ENCODE measurements at regions not wholly inside any gene's neighbourhood (a gene's known extent, or its start where the extent isn't known, plus 50 kb on each side); places are given as distances from the start of the nearest gene placed in this dataset.

GRCh38 chr10:120368927-120369326 is 88.1 kb upstream of the PLPP4 start:
- Mint-ChIP-seq H3K4me1 (peaks cover 3% of the 10 kb centered on the region; the same call in 1 of the 2 replicates), H3K36me3 (no peaks in the 10 kb centered on the region), H3K9me3 (peaks cover 13% of the 10 kb centered on the region), H3K27me3 (ENCODE audit: low read depth) (no peaks in the 10 kb centered on the region), H3K27ac (no peak overlapping the region), H3K4me3 (no peak overlapping the region)
- ATAC-seq (no peak), DNase-seq (ENCODE audit: low spot score) (no peak)
- ChIA-PET POLR2A (no interaction called here), CTCF (interaction anchor here (1.4 to 1.5 kb wide), 2 partner anchors 32 to 147 kb away, joined by 4 to 7 read pairs; no protein-coding TSS in a partner anchor)
- TF ChIP-seq, protein P1, sequence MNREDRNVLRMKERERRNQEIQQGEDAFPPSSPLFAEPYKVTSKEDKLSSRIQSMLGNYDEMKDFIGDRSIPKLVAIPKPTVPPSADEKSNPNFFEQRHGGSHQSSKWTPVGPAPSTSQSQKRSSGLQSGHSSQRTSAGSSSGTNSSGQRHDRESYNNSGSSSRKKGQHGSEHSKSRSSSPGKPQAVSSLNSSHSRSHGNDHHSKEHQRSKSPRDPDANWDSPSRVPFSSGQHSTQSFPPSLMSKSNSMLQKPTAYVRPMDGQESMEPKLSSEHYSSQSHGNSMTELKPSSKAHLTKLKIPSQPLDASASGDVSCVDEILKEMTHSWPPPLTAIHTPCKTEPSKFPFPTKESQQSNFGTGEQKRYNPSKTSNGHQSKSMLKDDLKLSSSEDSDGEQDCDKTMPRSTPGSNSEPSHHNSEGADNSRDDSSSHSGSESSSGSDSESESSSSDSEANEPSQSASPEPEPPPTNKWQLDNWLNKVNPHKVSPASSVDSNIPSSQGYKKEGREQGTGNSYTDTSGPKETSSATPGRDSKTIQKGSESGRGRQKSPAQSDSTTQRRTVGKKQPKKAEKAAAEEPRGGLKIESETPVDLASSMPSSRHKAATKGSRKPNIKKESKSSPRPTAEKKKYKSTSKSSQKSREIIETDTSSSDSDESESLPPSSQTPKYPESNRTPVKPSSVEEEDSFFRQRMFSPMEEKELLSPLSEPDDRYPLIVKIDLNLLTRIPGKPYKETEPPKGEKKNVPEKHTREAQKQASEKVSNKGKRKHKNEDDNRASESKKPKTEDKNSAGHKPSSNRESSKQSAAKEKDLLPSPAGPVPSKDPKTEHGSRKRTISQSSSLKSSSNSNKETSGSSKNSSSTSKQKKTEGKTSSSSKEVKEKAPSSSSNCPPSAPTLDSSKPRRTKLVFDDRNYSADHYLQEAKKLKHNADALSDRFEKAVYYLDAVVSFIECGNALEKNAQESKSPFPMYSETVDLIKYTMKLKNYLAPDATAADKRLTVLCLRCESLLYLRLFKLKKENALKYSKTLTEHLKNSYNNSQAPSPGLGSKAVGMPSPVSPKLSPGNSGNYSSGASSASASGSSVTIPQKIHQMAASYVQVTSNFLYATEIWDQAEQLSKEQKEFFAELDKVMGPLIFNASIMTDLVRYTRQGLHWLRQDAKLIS (CRISPR knock-in tag; IDR thresholded peaks at IDR 0.05; ENCODE audit: borderline replicate concordance), result no peak
- TF ChIP-seq GTF2I (CRISPR knock-in tag; conservative IDR thresholded peaks at IDR 0.05) (no peak), ATF1 (CRISPR knock-in tag; IDR thresholded peaks at IDR 0.05) (no peak), SMAD4 (CRISPR knock-in tag; IDR thresholded peaks at IDR 0.05) (no peak), IRF2 (CRISPR knock-in tag; IDR thresholded peaks at IDR 0.05; ENCODE audit: borderline replicate concordance, low read depth) (no peak)

GRCh38 chr10:120369856-120370276 is 87.2 kb upstream of the PLPP4 start:
- CTCF ChIA-PET, result interaction anchor here (0.9 to 1.4 kb wide), 2 partner anchors 53 to 148 kb away, joined by 3 to 4 read pairs; no protein-coding TSS in a partner anchor

DNA sequence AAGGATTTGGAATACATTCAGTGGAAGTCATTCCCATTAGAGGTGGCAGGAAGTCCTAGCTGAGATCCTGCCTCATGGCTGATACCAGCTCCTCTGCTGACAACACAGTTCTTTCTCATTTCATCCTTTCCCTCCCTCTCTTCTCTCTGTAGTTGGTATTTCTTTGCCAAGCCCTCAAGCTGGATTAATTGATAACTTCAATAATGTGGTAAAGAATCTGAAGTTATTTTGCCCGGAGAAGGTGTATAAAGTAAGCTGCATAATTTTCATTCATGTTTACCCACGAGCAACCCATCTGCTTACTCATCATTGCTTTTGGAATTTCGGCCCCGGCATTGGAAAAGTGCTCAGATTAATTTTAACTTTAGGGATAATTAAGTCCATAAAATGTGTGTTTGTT is 85.2 kb upstream of the PLPP4 start:
- ATAC-seq (no peak), DNase-seq (ENCODE audit: low spot score) (no peak)
- H3K27ac Mint-ChIP-seq, result no peak overlapping the region
- H3K9me3 Mint-ChIP-seq, result peaks cover 18% of the 10 kb centered on the region
- H3K4me1 Mint-ChIP-seq, result no peaks in the 10 kb centered on the region
- no peak overlapping the region for H3K4me3 Mint-ChIP-seq
- H3K36me3 Mint-ChIP-seq, result no peaks in the 10 kb centered on the region
- POLR2A ChIA-PET, result no interaction called here
- CTCF ChIA-PET, result interaction anchor here (0.6 kb wide), 1 partner anchor 207 kb away, joined by 3 read pairs; no protein-coding TSS in a partner anchor
- no peaks in the 10 kb centered on the region for H3K27me3 Mint-ChIP-seq (ENCODE audit: low read depth)
- TF ChIP-seq IRF2 (CRISPR knock-in tag; IDR thresholded peaks at IDR 0.05; ENCODE audit: borderline replicate concordance, low read depth) (no peak), OVOL2 (CRISPR knock-in tag; IDR thresholded peaks at IDR 0.05; ENCODE audit: borderline replicate concordance) (no peak), GABPB1 (CRISPR knock-in tag; IDR thresholded peaks at IDR 0.05) (no peak), NR1H2 (CRISPR knock-in tag; IDR thresholded peaks at IDR 0.05) (no peak), MYBL2 (CRISPR knock-in tag; IDR thresholded peaks at IDR 0.05) (no peak), NFE2L1 (CRISPR knock-in tag; IDR thresholded peaks at IDR 0.05) (no peak), ESRRA (CRISPR knock-in tag; IDR thresholded peaks at IDR 0.05; ENCODE audit: borderline replicate concordance) (no peak), ELF4 (CRISPR knock-in tag; IDR thresholded peaks at IDR 0.05; ENCODE audit: low read depth) (no peak), ZSCAN18 (CRISPR knock-in tag; IDR thresholded peaks at IDR 0.05) (no peak), CREB1 (CRISPR knock-in tag; IDR thresholded peaks at IDR 0.05) (no peak), ZNF396 (CRISPR knock-in tag; IDR thresholded peaks at IDR 0.05; ENCODE audit: borderline replicate concordance) (no peak), SMAD3 (CRISPR knock-in tag; IDR thresholded peaks at IDR 0.05; ENCODE audit: borderline replicate concordance) (no peak)
- TF ChIP-seq, protein P2, sequence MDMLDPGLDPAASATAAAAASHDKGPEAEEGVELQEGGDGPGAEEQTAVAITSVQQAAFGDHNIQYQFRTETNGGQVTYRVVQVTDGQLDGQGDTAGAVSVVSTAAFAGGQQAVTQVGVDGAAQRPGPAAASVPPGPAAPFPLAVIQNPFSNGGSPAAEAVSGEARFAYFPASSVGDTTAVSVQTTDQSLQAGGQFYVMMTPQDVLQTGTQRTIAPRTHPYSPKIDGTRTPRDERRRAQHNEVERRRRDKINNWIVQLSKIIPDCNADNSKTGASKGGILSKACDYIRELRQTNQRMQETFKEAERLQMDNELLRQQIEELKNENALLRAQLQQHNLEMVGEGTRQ (CRISPR knock-in tag; IDR thresholded peaks at IDR 0.05), result no peak

More at GRCh38 chr10:120369856-120370276, 87.2 kb upstream of the PLPP4 start:
- POLR2A ChIA-PET, result no interaction called here
- Mint-ChIP-seq H3K9me3 (peaks cover 18% of the 10 kb centered on the region), H3K4me1 (peaks cover 3% of the 10 kb centered on the region; the same call in 1 of the 2 replicates), H3K27me3 (ENCODE audit: low read depth) (no peaks in the 10 kb centered on the region), H3K27ac (no peak overlapping the region), H3K4me3 (no peak overlapping the region), H3K36me3 (no peaks in the 10 kb centered on the region)
- ATAC-seq (no peak), DNase-seq (ENCODE audit: low spot score) (no peak)
- no peak for TF ChIP-seq E2F5 (CRISPR knock-in tag; IDR thresholded peaks at IDR 0.05)
- no peak for TF ChIP-seq USF1 (CRISPR knock-in tag; IDR thresholded peaks at IDR 0.05)
- TF ChIP-seq, protein P3, sequence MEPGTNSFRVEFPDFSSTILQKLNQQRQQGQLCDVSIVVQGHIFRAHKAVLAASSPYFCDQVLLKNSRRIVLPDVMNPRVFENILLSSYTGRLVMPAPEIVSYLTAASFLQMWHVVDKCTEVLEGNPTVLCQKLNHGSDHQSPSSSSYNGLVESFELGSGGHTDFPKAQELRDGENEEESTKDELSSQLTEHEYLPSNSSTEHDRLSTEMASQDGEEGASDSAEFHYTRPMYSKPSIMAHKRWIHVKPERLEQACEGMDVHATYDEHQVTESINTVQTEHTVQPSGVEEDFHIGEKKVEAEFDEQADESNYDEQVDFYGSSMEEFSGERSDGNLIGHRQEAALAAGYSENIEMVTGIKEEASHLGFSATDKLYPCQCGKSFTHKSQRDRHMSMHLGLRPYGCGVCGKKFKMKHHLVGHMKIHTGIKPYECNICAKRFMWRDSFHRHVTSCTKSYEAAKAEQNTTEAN (CRISPR knock-in tag; IDR thresholded peaks at IDR 0.05), result no peak
